IMR-90 (cell line): ENCODE measurements at regions not wholly inside any gene's neighbourhood (a gene's known extent, or its start where the extent isn't known, plus 50 kb on each side); places are given as distances from the start of the nearest gene placed in this dataset.

ENCODE experiments used
- ATAC-seq: fragments of 200-7000 bp; cut with Tn5 transposase; 2 replicates; pipeline ENCODE4 v1.9.1; 2020; ENCODE audit warnings: low read depth, mild to moderate bottlenecking, moderate library complexity
- BruUV-seq: library from RNA; stranded (reverse); fragments of 400-500 nt; replicated peaks from 2 replicates; lab custom pipeline; 2021; lab: Mats Ljungman, UMichigan
- CTCF ChIA-PET: fragments of 300-600 bp; formaldehyde crosslinking; extraction: SDS; loops from one replicate; lab custom pipeline; 2021; ENCODE audit warnings: antibody characterized with exemption; lab: Yijun Ruan, JAX
- POLR2A ChIA-PET: fragments of 300-600 bp; sonication (Branson Sonifier 250); formaldehyde crosslinking; loops from one replicate; lab custom pipeline; 2022; ENCODE audit warnings: antibody characterized with exemption; ENCODE audit not compliant: unreplicated experiment; lab: Charles Lee
- DNase-seq: peaks from one replicate; pipeline ENCODE4 v3.0.0; 2013
- H2AFZ ChIP-seq: replicated peaks from 2 replicates; pipeline ENCODE3; 2013; ENCODE audit warnings: low read length, mild to moderate bottlenecking; ENCODE audit not compliant: poor library complexity
- H2AK5ac ChIP-seq: 2 replicates; pipeline ENCODE4 v1.6.1; 2013; ENCODE audit warnings: low read depth, low read length, inconsistent platforms
- H2AK9ac ChIP-seq: replicated peaks from 2 replicates; pipeline ENCODE3; 2013; ENCODE audit warnings: mild to moderate bottlenecking, low read depth, low read length, moderate library complexity; ENCODE audit not compliant: poor library complexity
- H2BK120ac ChIP-seq: 2 replicates; pipeline ENCODE4 v1.6.1; 2013; ENCODE audit warnings: low read depth, low read length, inconsistent platforms
- H2BK15ac ChIP-seq: 3 replicates; pipeline ENCODE4 v1.6.1; 2013; ENCODE audit warnings: low read depth, low read length, inconsistent platforms
- H2BK20ac ChIP-seq: 2 replicates; pipeline ENCODE4 v1.6.1; 2013; ENCODE audit warnings: low read depth, mild to moderate bottlenecking, inconsistent platforms, low read length, moderate library complexity
- H2BK5ac ChIP-seq: 2 replicates; pipeline ENCODE4 v1.6.1; 2013; ENCODE audit warnings: mild to moderate bottlenecking, low read depth, low read length, inconsistent platforms; ENCODE audit not compliant: poor library complexity, severe bottlenecking
- H3K14ac ChIP-seq: replicated peaks from 2 replicates; pipeline ENCODE4 v1.6.1; 2013; ENCODE audit warnings: low read depth, low read length, inconsistent platforms
- H3K18ac ChIP-seq: 2 replicates; pipeline ENCODE4 v1.6.1; 2013; ENCODE audit warnings: low read depth, low read length, control low read depth
- H3K23ac ChIP-seq: 2 replicates; pipeline ENCODE4 v1.6.1; 2013; ENCODE audit warnings: low read depth, low read length, inconsistent platforms
- H3K27ac ChIP-seq: 2 replicates; pipeline ENCODE4 v1.5.1; 2013; ENCODE audit warnings: mild to moderate bottlenecking, control low read depth, low read length; ENCODE audit not compliant: insufficient read depth
- H3K27me3 ChIP-seq: 2 replicates; pipeline ENCODE4 v1.6.1; 2013; ENCODE audit warnings: low read length; ENCODE audit not compliant: control insufficient read depth, insufficient read depth
- H3K36me3 ChIP-seq: 2 replicates; pipeline ENCODE4 v1.6.1; 2013; ENCODE audit warnings: low read length, mixed read lengths; ENCODE audit not compliant: control insufficient read depth, insufficient read depth
- H3K4ac ChIP-seq: 2 replicates; pipeline ENCODE4 v1.6.1; 2013; ENCODE audit warnings: low read depth, low read length, inconsistent platforms
- H3K4me1 ChIP-seq: 2 replicates; pipeline ENCODE4 v1.6.1; 2013; ENCODE audit warnings: low read length, mixed read lengths; ENCODE audit not compliant: control insufficient read depth, insufficient read depth
- H3K4me2 ChIP-seq: 2 replicates; pipeline ENCODE4 v1.6.1; 2013; ENCODE audit warnings: low read depth, mild to moderate bottlenecking, control low read depth, low read length, moderate library complexity
- H3K4me3 ChIP-seq: 2 replicates; pipeline ENCODE4 v1.5.1; 2013; ENCODE audit warnings: low read depth, mild to moderate bottlenecking, control low read depth, low read length, moderate library complexity; ENCODE audit not compliant: insufficient read depth
- H3K56ac ChIP-seq: 2 replicates; pipeline ENCODE4 v1.6.1; 2013; ENCODE audit warnings: low read length, inconsistent platforms; ENCODE audit not compliant: insufficient read depth; ENCODE audit errors: extremely low read depth
- H3K79me1 ChIP-seq, 2 experiments: 2 replicates each; pipeline ENCODE4 v1.6.1; 2013; ENCODE audit warnings: low read length in 2 of 2, inconsistent platforms in 1 of 2, low read depth in 1 of 2
- H3K9ac ChIP-seq: 2 replicates; pipeline ENCODE4 v1.6.1; 2013; ENCODE audit warnings: low read depth, low read length, control low read depth
- H3K9me1 ChIP-seq: 2 replicates; pipeline ENCODE4 v1.6.1; 2013; ENCODE audit warnings: low read length, inconsistent platforms; ENCODE audit not compliant: insufficient read depth
- H3K9me3 ChIP-seq: 2 replicates; pipeline ENCODE4 v1.6.1; 2013; ENCODE audit warnings: low read length; ENCODE audit not compliant: control insufficient read depth, insufficient read depth
- H4K20me1 ChIP-seq: 2 replicates; pipeline ENCODE4 v1.6.1; 2013; ENCODE audit warnings: low read length, inconsistent platforms; ENCODE audit not compliant: insufficient read depth
- H4K5ac ChIP-seq: 2 replicates; pipeline ENCODE4 v1.6.1; 2013; ENCODE audit warnings: mild to moderate bottlenecking, low read depth, low read length, control low read depth
- H4K8ac ChIP-seq, 2 experiments: 2 replicates each; pipeline ENCODE4 v1.6.1; 2013; ENCODE audit warnings: low read depth in 2 of 2, low read length in 2 of 2, control low read depth in 1 of 2, inconsistent platforms in 1 of 2
- H4K91ac ChIP-seq: 2 replicates; pipeline ENCODE4 v1.6.1; 2013; ENCODE audit warnings: low read depth, low read length, inconsistent platforms; ENCODE audit not compliant: insufficient read depth
- FOS ChIP-seq: fragments of 150-350 bp; IDR thresholded peaks from 2 replicates; pipeline ENCODE4 v1.6.1; 2016; ENCODE audit warnings: low read depth, low read length
- MXI1 ChIP-seq: IDR thresholded peaks from 2 replicates; pipeline ENCODE4 v1.6.1; 2012; ENCODE audit warnings: low read depth, mild to moderate bottlenecking, low read length, moderate library complexity, borderline replicate concordance
- WGBS, 2 experiments: methylation state at CpG; one replicate each; pipeline versions ENCODE4 v1.1.5 to v1.1.7; 2013; ENCODE audit warnings: missing lambda C conversion rate in 2 of 2; ENCODE audit not compliant: insufficient read length in 1 of 2; ENCODE audit errors: extremely low coverage in 2 of 2; 5-methylcytosine and 5-hydroxymethylcytosine counted together
- dilution Hi-C: fragments of 300-500 bp; cut with HindIII; formaldehyde crosslinking; loops from one replicate; pipeline ENCODE4 v1.14.3; 2018; ENCODE audit warnings: low sequenced_read_pairs; ENCODE audit not compliant: unreplicated experiment
- in situ Hi-C: fragments of 300-500 bp; cut with MboI; formaldehyde crosslinking; loops from 3 replicates; pipeline ENCODE4 v1.14.3; 2019; ENCODE audit warnings: low sequenced_read_pairs, inconsistent platforms, mixed read lengths
- intact Hi-C: fragments of 100-400 bp; cut with micrococcal nuclease; formaldehyde crosslinking; loops from 2 replicates; pipeline ENCODE4 v1.10.0; 2022

DNA sequence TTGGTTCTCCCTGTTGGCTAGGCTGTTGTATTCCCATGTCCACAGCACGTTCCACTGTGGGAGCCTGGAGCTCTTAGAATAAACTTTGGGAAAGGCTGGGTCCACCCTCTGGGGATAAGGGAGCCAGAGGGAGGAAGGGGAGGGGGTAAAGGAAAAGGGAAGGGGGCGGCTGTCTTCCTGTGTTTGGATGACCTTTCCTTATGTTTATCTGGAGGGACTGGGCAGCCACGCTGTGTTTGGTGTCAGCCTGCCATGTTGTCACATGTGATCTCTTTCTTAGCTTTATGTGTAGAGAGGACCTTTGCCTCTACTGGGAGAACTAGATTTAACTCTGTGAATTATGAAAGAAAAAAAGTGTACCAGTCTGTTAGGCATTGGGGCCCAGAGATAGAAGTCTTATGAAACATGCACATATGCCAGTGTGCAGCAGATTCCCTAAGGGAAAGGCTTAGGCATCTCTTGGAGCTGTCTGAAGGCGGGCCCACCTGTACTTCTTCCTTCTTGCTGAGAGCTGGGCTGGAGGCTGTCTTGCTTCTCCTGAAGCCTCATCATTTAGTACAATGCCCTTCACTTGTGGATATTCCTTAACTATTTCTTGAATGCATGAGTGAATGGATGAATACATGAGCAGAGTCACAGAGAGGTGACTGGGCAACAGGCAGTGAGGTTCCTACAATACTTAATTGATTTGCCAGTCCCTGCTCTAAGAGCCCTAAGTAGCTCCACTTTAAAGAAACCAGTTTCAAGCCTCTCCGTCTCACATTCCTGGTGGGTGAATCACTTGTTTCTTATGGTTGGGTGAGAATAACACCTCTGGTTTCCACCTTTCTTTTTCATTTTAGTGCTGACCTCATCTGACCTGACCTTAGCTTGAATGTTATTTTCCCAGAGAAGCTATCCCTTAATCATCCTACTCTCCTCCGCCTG is 62.5 kb upstream of the ARHGAP29 start:
- Histone ChIP-seq H4K91ac (no peak overlapping the region; the same call in 1 of the 2 replicates), H3K4me2 (peak overlapping the region; percentile 10; the same call in 1 of the 2 replicates), H3K4me1 (peaks cover 10% of the 10 kb centered on the region), H2AK9ac (no peak overlapping the region), H2AFZ (peak overlapping the region; percentile 48), H3K4ac (peak overlapping the region; percentile 4; the same call in 1 of the 2 replicates), H3K27me3 (no peaks in the 10 kb centered on the region), H3K14ac (peak overlapping the region; percentile 2; the same call in 1 of the 2 replicates), H2BK5ac (no peak overlapping the region), H3K56ac (no peak overlapping the region), H4K8ac (peak overlapping the region in 1 of 2 experiments; percentile 68; a peak in 2 of 4 replicates), H3K27ac (no peak overlapping the region), H3K9me3 (no peaks in the 10 kb centered on the region), H2BK20ac (peak overlapping the region; percentile 33; the same call in 1 of the 2 replicates), H4K5ac (peak overlapping the region; percentile 9), H3K9ac (no peak overlapping the region), H3K9me1 (no peaks in the 10 kb centered on the region; the same call in 1 of the 2 replicates), H3K18ac (peak overlapping the region; percentile 34; the same call in 1 of the 2 replicates), H2BK15ac (peak overlapping the region; percentile 79; the same call in 2 of the 3 replicates), H2BK120ac (peak overlapping the region; percentile 51; the same call in 1 of the 2 replicates), H3K23ac (peak overlapping the region; percentile 22; the same call in 1 of the 2 replicates), H3K4me3 (no peak overlapping the region), H3K36me3 (no peaks in the 10 kb centered on the region), H4K20me1 (no peaks in the 10 kb centered on the region), H2AK5ac (peak overlapping the region; percentile 61; the same call in 1 of the 2 replicates), H3K79me1 (no peaks in the 10 kb centered on the region)
- DNase-seq, result peak; percentile 49
- POLR2A ChIA-PET, result no interaction called here
- ATAC-seq, result peak; percentile 19; the same call in 1 of the 2 replicates
- dilution Hi-C loops, result no loop called here
- CTCF ChIA-PET, result interaction anchor here (1.2 kb wide), 1 partner anchor 26 kb away, joined by 5 read pairs; no protein-coding TSS in a partner anchor
- peak; percentile 14; the same call in 1 of the 2 replicates for TF ChIP-seq FOS
- TF ChIP-seq MXI1, result no peak
- in situ Hi-C loops, result no loop called here
- no TSS peak for BruUV-seq
- 50 to 100% methylated on average over 1 of the region's 6 CpGs for WGBS, 2 experiments
- intact Hi-C loops, result no loop called here
